ENCODE measurements at regions not wholly inside any gene's neighbourhood (a gene's known extent, or its start where the extent isn't known, plus 50 kb on each side); places are given as distances from the start of the nearest gene placed in this dataset.
"Not testable (repeated sequence)": the region's sequence is repeated elsewhere in the genome, so short reads cannot be mapped to it uniquely, and the experiment has no call there.

GRCh38 chr4:67275179-67275750, 270.0 kb downstream of the CENPC start:
- Histone ChIP-seq H3K27me3 (ENCODE audit: control insufficient read depth, extremely low read depth, insufficient read depth, low read length) (no peaks in the 10 kb centered on the region), H3K9me3 (ENCODE audit: control insufficient read depth, low read depth, low read length) (no peaks in the 10 kb centered on the region), H3K79me2 (ENCODE audit: control insufficient read depth, insufficient read depth, low read length) (no peaks in the 10 kb centered on the region), H3K9ac (ENCODE audit: control insufficient read depth, extremely low read depth, insufficient read depth, low read length) (no peak overlapping the region), H3K36me3 (ENCODE audit: control insufficient read depth in 2 of 2, extremely low read depth in 1 of 2, insufficient read depth in 2 of 2, low read length in 2 of 2) (no peaks in the 10 kb centered on the region), H3K4me1 (ENCODE audit: control insufficient read depth, extremely low read depth, insufficient read depth, low read length) (no peaks in the 10 kb centered on the region), H3K4me3 (ENCODE audit: control insufficient read depth in 2 of 3, extremely low read depth in 1 of 3, insufficient read depth in 2 of 3, low read depth in 1 of 3, low read length in 3 of 3) (no peak overlapping the region), H3K4me2 (ENCODE audit: control insufficient read depth, extremely low read depth, insufficient read depth, low read depth, low read length) (no peak overlapping the region), H4K20me1 (ENCODE audit: control insufficient read depth, extremely low read depth, insufficient read depth, low read length) (no peaks in the 10 kb centered on the region), H3K9me1 (ENCODE audit: control insufficient read depth, extremely low read depth, insufficient read depth, low read length) (no peaks in the 10 kb centered on the region), H2AFZ (ENCODE audit: control insufficient read depth, low read length) (no peak overlapping the region), H3K27ac (ENCODE audit: control insufficient read depth, insufficient read depth, low read length) (no peak overlapping the region)
- dilution Hi-C loops (cut with MboI; ENCODE audit: extremely low pct_ligation_motif_present, low sequenced_read_pairs): no loop called here
- TF ChIP-seq EZH2 (IDR thresholded peaks at IDR 0.05; ENCODE audit: low read length): no peak
- TF ChIP-seq CTCF (optimal IDR thresholded peaks at IDR 0.05 in 1 of 3, IDR thresholded peaks at IDR 0.05 in 1 of 3, conservative IDR thresholded peaks at IDR 0.05 in 1 of 3; ENCODE audit: extremely low read depth in 1 of 3, insufficient read depth in 2 of 3, low read length in 3 of 3): no peak
- DNase-seq (ENCODE audit: low read depth, low spot score) (no peak), FAIRE-seq (no peak)

GRCh38 chr4:67274671-67275070, 270.6 kb downstream of the CENPC start:
- H3K4me1 ChIP-seq (ENCODE audit: control insufficient read depth, extremely low read depth, insufficient read depth, low read length); H2AFZ ChIP-seq (ENCODE audit: control insufficient read depth, low read length); H3K4me3 ChIP-seq (ENCODE audit: control insufficient read depth in 2 of 3, extremely low read depth in 1 of 3, insufficient read depth in 2 of 3, low read depth in 1 of 3, low read length in 3 of 3); H3K27ac ChIP-seq (ENCODE audit: control insufficient read depth, insufficient read depth, low read length); H3K4me2 ChIP-seq (ENCODE audit: control insufficient read depth, extremely low read depth, insufficient read depth, low read depth, low read length); H4K20me1 ChIP-seq (ENCODE audit: control insufficient read depth, extremely low read depth, insufficient read depth, low read length); dilution Hi-C loops (cut with MboI; ENCODE audit: extremely low pct_ligation_motif_present, low sequenced_read_pairs); H3K36me3 ChIP-seq (ENCODE audit: control insufficient read depth in 2 of 2, extremely low read depth in 1 of 2, insufficient read depth in 2 of 2, low read length in 2 of 2); H3K27me3 ChIP-seq (ENCODE audit: control insufficient read depth, extremely low read depth, insufficient read depth, low read length); FAIRE-seq; H3K9me1 ChIP-seq (ENCODE audit: control insufficient read depth, extremely low read depth, insufficient read depth, low read length); DNase-seq (ENCODE audit: low read depth, low spot score); H3K79me2 ChIP-seq (ENCODE audit: control insufficient read depth, insufficient read depth, low read length); H3K9me3 ChIP-seq (ENCODE audit: control insufficient read depth, low read depth, low read length); H3K9ac ChIP-seq (ENCODE audit: control insufficient read depth, extremely low read depth, insufficient read depth, low read length): not testable (repeated sequence)

- Histone ChIP-seq H2AFZ (ENCODE audit: control insufficient read depth, low read length) (no peak overlapping the region), H3K36me3 (ENCODE audit: control insufficient read depth in 2 of 2, extremely low read depth in 1 of 2, insufficient read depth in 2 of 2, low read length in 2 of 2) (no peaks in the 10 kb centered on the region), H3K27ac (ENCODE audit: control insufficient read depth, insufficient read depth, low read length) (no peak overlapping the region), H3K9me3 (ENCODE audit: control insufficient read depth, low read depth, low read length) (no peaks in the 10 kb centered on the region), H3K27me3 (ENCODE audit: control insufficient read depth, extremely low read depth, insufficient read depth, low read length) (no peaks in the 10 kb centered on the region), H3K9ac (ENCODE audit: control insufficient read depth, extremely low read depth, insufficient read depth, low read length) (no peak overlapping the region), H3K4me2 (ENCODE audit: control insufficient read depth, extremely low read depth, insufficient read depth, low read depth, low read length) (no peak overlapping the region), H3K9me1 (ENCODE audit: control insufficient read depth, extremely low read depth, insufficient read depth, low read length) (no peaks in the 10 kb centered on the region), H3K4me3 (ENCODE audit: control insufficient read depth in 2 of 3, extremely low read depth in 1 of 3, insufficient read depth in 2 of 3, low read depth in 1 of 3, low read length in 3 of 3) (no peak overlapping the region), H3K79me2 (ENCODE audit: control insufficient read depth, insufficient read depth, low read length) (no peaks in the 10 kb centered on the region), H4K20me1 (ENCODE audit: control insufficient read depth, extremely low read depth, insufficient read depth, low read length) (no peaks in the 10 kb centered on the region), H3K4me1 (ENCODE audit: control insufficient read depth, extremely low read depth, insufficient read depth, low read length) (no peaks in the 10 kb centered on the region)
- dilution Hi-C loops (cut with MboI; ENCODE audit: extremely low pct_ligation_motif_present, low sequenced_read_pairs): no loop called here
- FAIRE-seq: no peak
- no peak for TF ChIP-seq CTCF (optimal IDR thresholded peaks at IDR 0.05 in 1 of 3, IDR thresholded peaks at IDR 0.05 in 1 of 3, conservative IDR thresholded peaks at IDR 0.05 in 1 of 3; ENCODE audit: extremely low read depth in 1 of 3, insufficient read depth in 2 of 3, low read length in 3 of 3)
- no peak for TF ChIP-seq EZH2 (IDR thresholded peaks at IDR 0.05; ENCODE audit: low read length)
- no peak for DNase-seq (ENCODE audit: low read depth, low spot score)
These were observed 271.6 kb downstream of the CENPC start for GRCh38 chr4:67273666-67274065.

Measured in keratinocyte (primary cell).